CD4-positive, alpha-beta memory T cell (primary cell): ENCODE measurements at regions not wholly inside any gene's neighbourhood (a gene's known extent, or its start where the extent isn't known, plus 50 kb on each side); places are given as distances from the start of the nearest gene placed in this dataset.

ENCODE experiments used
- CTCF ChIA-PET: fragments of 350-600 bp; sonication (Branson Sonifier 250); formaldehyde crosslinking; loops from one replicate; lab custom pipeline; 2021; ENCODE audit warnings: inconsistent platforms; ENCODE audit not compliant: partially characterized antibody; lab: Charles Lee
- POLR2A ChIA-PET: fragments of 350-600 bp; sonication (Branson Sonifier 250); formaldehyde crosslinking; loops from one replicate; lab custom pipeline; 2021; ENCODE audit not compliant: partially characterized antibody; lab: Charles Lee
- DNase-seq, 5 donors: peaks; one replicate each; pipeline versions ENCODE4 v3.0.0 to v3.0.0-alpha.2; 2020 to 2022; ENCODE audit warnings: mixed read lengths in 1 of 5
- H3K27ac ChIP-seq: one replicate; pipeline ENCODE4 v1.7.0; 2013; ENCODE audit warnings: low read depth, low read length
- H3K27me3 ChIP-seq: 2 replicates; pipeline ENCODE4 v1.7.0; 2013; ENCODE audit warnings: mild to moderate bottlenecking, low read length, moderate library complexity; ENCODE audit not compliant: insufficient read depth
- H3K36me3 ChIP-seq: 2 replicates; pipeline ENCODE4 v1.7.0; 2013; ENCODE audit warnings: mild to moderate bottlenecking, low read length, moderate library complexity; ENCODE audit not compliant: insufficient read depth
- H3K4me1 ChIP-seq: 2 replicates; pipeline ENCODE4 v1.7.0; 2013; ENCODE audit warnings: mild to moderate bottlenecking, low read length, moderate library complexity; ENCODE audit not compliant: insufficient read depth
- H3K4me3 ChIP-seq, 2 donors: one replicate each; pipeline ENCODE4 v1.7.0; 2013; ENCODE audit warnings: low read length in 2 of 2, mild to moderate bottlenecking in 1 of 2
- H3K9me3 ChIP-seq, 2 donors: one replicate each; pipeline ENCODE4 v1.7.0; 2013; ENCODE audit warnings: low read length in 2 of 2, control low read depth in 1 of 2; ENCODE audit not compliant: control insufficient read depth in 1 of 2
- H3K27ac Mint-ChIP-seq, 7 donors: one replicate each; pipeline ENCODE4 v1.8.0; 2020 to 2021; ENCODE audit warnings: mixed read lengths in 7 of 7, mild to moderate bottlenecking in 6 of 7, inconsistent platforms in 3 of 7, moderate library complexity in 3 of 7
- H3K27me3 Mint-ChIP-seq, 2 donors: one replicate each; pipeline ENCODE4 v1.8.0; 2020 to 2021; ENCODE audit warnings: mixed read lengths in 2 of 2
- H3K36me3 Mint-ChIP-seq, 2 donors: one replicate each; pipeline ENCODE4 v1.8.0; 2020 to 2021; ENCODE audit warnings: mixed read lengths in 2 of 2, inconsistent platforms in 1 of 2, mild to moderate bottlenecking in 1 of 2
- H3K4me1 Mint-ChIP-seq, 4 donors: one replicate each; pipeline ENCODE4 v1.8.0; 2020 to 2021; ENCODE audit warnings: mixed read lengths in 4 of 4, mild to moderate bottlenecking in 1 of 4
- H3K4me3 Mint-ChIP-seq, 8 donors: one replicate each; pipeline ENCODE4 v1.8.0; 2020 to 2021; ENCODE audit warnings: mixed read lengths in 8 of 8, mild to moderate bottlenecking in 7 of 8, moderate library complexity in 6 of 8, inconsistent platforms in 3 of 8
- H3K9me3 Mint-ChIP-seq, 8 donors: one replicate each; pipeline ENCODE4 v1.8.0; 2020 to 2021; ENCODE audit warnings: mixed read lengths in 8 of 8, mild to moderate bottlenecking in 5 of 8, inconsistent platforms in 3 of 8, moderate library complexity in 1 of 8
- intact Hi-C: fragments of 100-400 bp; cut with micrococcal nuclease; formaldehyde crosslinking; loops from one replicate; pipeline ENCODE4 v1.15.1; 2023

GRCh38 chr5:113896789-113897188 lies 383.3 kb downstream of the YTHDC2 start:
- H3K4me3 ChIP-seq: no peak overlapping the region
- POLR2A ChIA-PET: no interaction called here
- H3K9me3 Mint-ChIP-seq: peaks cover 0 to 3% (median 0%) of the 10 kb centered on the region in 8 donors
- no peaks in the 10 kb centered on the region for H3K4me1 ChIP-seq
- H3K9me3 ChIP-seq: no peaks in the 10 kb centered on the region
- DNase-seq: no peak
- H3K27me3 ChIP-seq: no peaks in the 10 kb centered on the region
- no peaks in the 10 kb centered on the region for H3K36me3 Mint-ChIP-seq
- H3K4me3 Mint-ChIP-seq: no peak overlapping the region
- no peak overlapping the region for H3K27ac ChIP-seq
- no peak overlapping the region for H3K27ac Mint-ChIP-seq
- no peaks in the 10 kb centered on the region for H3K27me3 Mint-ChIP-seq
- CTCF ChIA-PET: no interaction called here
- intact Hi-C loops: no loop called here
- no peaks in the 10 kb centered on the region for H3K4me1 Mint-ChIP-seq
- no peaks in the 10 kb centered on the region for H3K36me3 ChIP-seq

GRCh38 chr5:113897748-113898147 lies 384.3 kb downstream of the YTHDC2 start:
- CTCF ChIA-PET: no interaction called here
- Mint-ChIP-seq H3K27ac (no peak overlapping the region), H3K36me3 (no peaks in the 10 kb centered on the region)

GRCh38 chr5:113900141-113900540 lies 386.6 kb downstream of the YTHDC2 start:
- no peak overlapping the region for H3K27ac Mint-ChIP-seq
- Histone ChIP-seq H3K27ac (no peak overlapping the region), H3K9me3 (no peaks in the 10 kb centered on the region), H3K4me3 (no peak overlapping the region), H3K27me3 (no peaks in the 10 kb centered on the region), H3K36me3 (no peaks in the 10 kb centered on the region), H3K4me1 (no peaks in the 10 kb centered on the region)
- H3K4me1 Mint-ChIP-seq: no peaks in the 10 kb centered on the region
- H3K9me3 Mint-ChIP-seq: peaks cover 0 to 2% (median 0%) of the 10 kb centered on the region in 8 donors
- H3K4me3 Mint-ChIP-seq: no peak overlapping the region
- POLR2A ChIA-PET: no interaction called here
- CTCF ChIA-PET: no interaction called here
- H3K36me3 Mint-ChIP-seq: no peaks in the 10 kb centered on the region
- intact Hi-C loops: no loop called here
- no peak for DNase-seq
- H3K27me3 Mint-ChIP-seq: no peaks in the 10 kb centered on the region

More at GRCh38 chr5:113897748-113898147, 384.3 kb downstream of the YTHDC2 start:
- H3K27me3 Mint-ChIP-seq: no peaks in the 10 kb centered on the region
- Histone ChIP-seq H3K27me3 (no peaks in the 10 kb centered on the region), H3K4me3 (no peak overlapping the region), H3K4me1 (no peaks in the 10 kb centered on the region), H3K36me3 (no peaks in the 10 kb centered on the region), H3K27ac (no peak overlapping the region), H3K9me3 (no peaks in the 10 kb centered on the region)
- POLR2A ChIA-PET: no interaction called here
- intact Hi-C loops: no loop called here
- H3K4me1 Mint-ChIP-seq: no peaks in the 10 kb centered on the region
- DNase-seq: no peak
- H3K9me3 Mint-ChIP-seq: peaks cover 0 to 3% (median 0%) of the 10 kb centered on the region in 8 donors
- no peak overlapping the region for H3K4me3 Mint-ChIP-seq

GRCh38 chr5:113900816-113901215 lies 387.3 kb downstream of the YTHDC2 start:
- Mint-ChIP-seq H3K27ac (no peak overlapping the region), H3K4me1 (no peaks in the 10 kb centered on the region), H3K27me3 (no peaks in the 10 kb centered on the region), H3K4me3 (no peak overlapping the region), H3K36me3 (no peaks in the 10 kb centered on the region), H3K9me3 (peaks cover 0 to 2% (median 0%) of the 10 kb centered on the region in 8 donors)
- no peaks in the 10 kb centered on the region for H3K27me3 ChIP-seq
- ChIA-PET CTCF (no interaction called here), POLR2A (no interaction called here)
- no peak overlapping the region for H3K27ac ChIP-seq
- DNase-seq: no peak
- no peaks in the 10 kb centered on the region for H3K4me1 ChIP-seq
- H3K9me3 ChIP-seq: no peaks in the 10 kb centered on the region
- no peaks in the 10 kb centered on the region for H3K36me3 ChIP-seq
- intact Hi-C loops: no loop called here
- no peak overlapping the region for H3K4me3 ChIP-seq

- Histone ChIP-seq H3K27me3 (no peaks in the 10 kb centered on the region), H3K9me3 (no peaks in the 10 kb centered on the region), H3K4me1 (no peaks in the 10 kb centered on the region), H3K27ac (no peak overlapping the region), H3K4me3 (no peak overlapping the region), H3K36me3 (no peaks in the 10 kb centered on the region)
- no peaks in the 10 kb centered on the region for H3K27me3 Mint-ChIP-seq
- H3K4me1 Mint-ChIP-seq: no peaks in the 10 kb centered on the region
- POLR2A ChIA-PET: no interaction called here
- intact Hi-C loops: no loop called here
- H3K36me3 Mint-ChIP-seq: no peaks in the 10 kb centered on the region
- no peak for DNase-seq
- CTCF ChIA-PET: no interaction called here
- peaks cover 0 to 2% (median 0%) of the 10 kb centered on the region in 8 donors for H3K9me3 Mint-ChIP-seq
- H3K27ac Mint-ChIP-seq: no peak overlapping the region
- no peak overlapping the region for H3K4me3 Mint-ChIP-seq
These were observed 388.2 kb downstream of the YTHDC2 start for GRCh38 chr5:113901718-113902117.

- no peaks in the 10 kb centered on the region for H3K4me1 Mint-ChIP-seq
- no peak overlapping the region for H3K4me3 Mint-ChIP-seq
- Histone ChIP-seq H3K27me3 (no peaks in the 10 kb centered on the region), H3K4me1 (no peaks in the 10 kb centered on the region), H3K36me3 (no peaks in the 10 kb centered on the region), H3K4me3 (no peak overlapping the region), H3K9me3 (no peaks in the 10 kb centered on the region), H3K27ac (no peak overlapping the region)
- H3K27me3 Mint-ChIP-seq: peaks cover 0 to 2% of the 10 kb centered on the region in 2 donors
- H3K36me3 Mint-ChIP-seq: no peaks in the 10 kb centered on the region
- POLR2A ChIA-PET: no interaction called here
- no peak overlapping the region for H3K27ac Mint-ChIP-seq
- CTCF ChIA-PET: no interaction called here
- peaks cover 0 to 3% (median 0%) of the 10 kb centered on the region in 8 donors for H3K9me3 Mint-ChIP-seq
- intact Hi-C loops: no loop called here
- no peak for DNase-seq
These were observed 389.6 kb downstream of the YTHDC2 start for GRCh38 chr5:113902917-113903660.

GRCh38 chr5:113909782-113910181 lies 396.3 kb downstream of the YTHDC2 start:
- Histone ChIP-seq H3K9me3 (no peaks in the 10 kb centered on the region), H3K4me3 (no peak overlapping the region), H3K27me3 (no peaks in the 10 kb centered on the region), H3K27ac (no peak overlapping the region), H3K4me1 (no peaks in the 10 kb centered on the region), H3K36me3 (no peaks in the 10 kb centered on the region)
- Mint-ChIP-seq H3K27ac (no peak overlapping the region), H3K27me3 (peaks cover 0 to 2% of the 10 kb centered on the region in 2 donors), H3K4me3 (no peak overlapping the region), H3K9me3 (peaks cover 0 to 7% (median 0%) of the 10 kb centered on the region in 8 donors), H3K4me1 (no peaks in the 10 kb centered on the region), H3K36me3 (no peaks in the 10 kb centered on the region)
- CTCF ChIA-PET: no interaction called here
- POLR2A ChIA-PET: no interaction called here
- intact Hi-C loops: no loop called here
- no peak for DNase-seq
